C4-2B (cell line): ENCODE measurements at regions not wholly inside any gene's neighbourhood (a gene's known extent, or its start where the extent isn't known, plus 50 kb on each side); places are given as distances from the start of the nearest gene placed in this dataset.
"Not testable (repeated sequence)": the region's sequence is repeated elsewhere in the genome, so short reads cannot be mapped to it uniquely, and the experiment has no call there.

ENCODE experiments used
- CTCF ChIP-seq: fragments of 450-650 bp; conservative IDR thresholded peaks from 2 replicates; pipeline ENCODE4 v1.5.1; 2017; ENCODE audit warnings: mild to moderate bottlenecking
- ZFX ChIP-seq: fragments of 450-650 bp; IDR thresholded peaks from 2 replicates; pipeline ENCODE4 v1.6.1; 2017

GRCh38 chrX:129255516-129255915, 267.8 kb downstream of the SMARCA1 start:
- TF ChIP-seq CTCF: peak; percentile 15
- TF ChIP-seq ZFX: not testable (repeated sequence)
